ENCODE measurements at regions not wholly inside any gene's neighbourhood (a gene's known extent, or its start where the extent isn't known, plus 50 kb on each side); places are given as distances from the start of the nearest gene placed in this dataset.

GRCh38 chr3:170751083-170751898 is 118.7 kb downstream of the RPL22L1 start:
- TF ChIP-seq CTCF (IDR thresholded peaks at IDR 0.05) (no peak), EZH2 (IDR thresholded peaks at IDR 0.05; ENCODE audit: borderline replicate concordance, insufficient read depth, low read depth, low read length, poor library complexity, severe bottlenecking) (no peak)
